ENCODE measurements at regions not wholly inside any gene's neighbourhood (a gene's known extent, or its start where the extent isn't known, plus 50 kb on each side); places are given as distances from the start of the nearest gene placed in this dataset.

DNA sequence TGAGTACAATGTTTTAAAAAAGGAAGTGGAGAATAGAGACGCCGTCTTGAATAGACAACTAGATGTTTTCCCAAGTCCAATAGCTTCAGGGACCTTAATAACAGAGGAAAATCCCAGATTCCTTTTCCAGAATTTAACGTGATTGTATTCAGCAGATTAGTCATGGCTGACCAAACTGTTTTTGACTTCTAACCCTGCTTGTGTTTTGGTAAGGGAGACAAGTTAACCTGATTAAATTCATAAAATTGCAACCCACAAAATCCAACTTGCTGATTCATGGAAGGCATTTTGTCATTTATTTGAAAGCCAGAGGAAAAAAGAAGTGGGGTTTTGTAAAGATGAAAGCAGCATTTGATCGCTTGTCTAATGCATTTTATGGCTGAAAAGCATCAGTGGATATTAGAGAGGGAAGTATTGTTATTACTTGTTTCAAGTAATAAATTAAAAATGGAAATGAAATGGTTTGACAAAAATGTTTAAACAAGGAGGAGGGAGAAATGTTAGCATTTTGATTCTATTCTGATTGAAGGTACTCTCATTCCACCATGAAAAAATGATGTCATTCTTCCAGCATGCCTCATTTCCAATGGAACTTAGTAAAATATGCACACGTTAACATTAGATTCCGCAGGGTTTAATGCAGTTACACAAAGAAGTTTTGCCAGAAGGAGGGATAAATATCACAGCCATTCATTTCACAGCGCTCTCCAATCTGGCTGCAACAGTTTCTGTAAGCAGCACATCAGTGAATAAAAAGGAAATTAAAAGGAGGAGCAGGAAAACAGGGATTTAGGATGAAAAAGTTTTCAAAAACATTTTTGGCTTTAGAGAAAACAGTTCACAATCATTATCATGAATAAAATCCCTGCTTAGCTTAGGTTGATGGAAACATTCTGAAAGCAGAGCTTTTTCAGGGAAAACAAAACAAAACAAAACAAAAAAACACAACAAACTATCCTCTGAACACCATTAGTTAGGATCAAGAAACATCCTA, 314.7 kb downstream of the PRR16 start:
- ATAC-seq (no peak), DNase-seq (ENCODE audit: extremely low read depth in 1 of 4, low spot score in 3 of 4) (no peak), FAIRE-seq (no peak)
- WGBS (ENCODE audit: insufficient coverage, low coverage, missing lambda C conversion rate), result 2% methylated on average over 7 of the region's 7 CpGs
- Histone ChIP-seq H3K79me2 (ENCODE audit: control insufficient read depth, insufficient read depth, low read length) (no peaks in the 10 kb centered on the region), H4K20me1 (replicated peaks; ENCODE audit: control insufficient read depth, insufficient read depth, low read length) (no peaks in the 10 kb centered on the region), H3K4me2 (ENCODE audit: insufficient read depth, low read length) (no peak overlapping the region), H2AFZ (ENCODE audit: low read depth, low read length) (no peak overlapping the region), H3K9ac (ENCODE audit: insufficient read depth in 1 of 2, low read depth in 2 of 2, low read length in 2 of 2) (no peak overlapping the region), H3K36me3 (ENCODE audit: control insufficient read depth, insufficient read depth, low read length) (no peaks in the 10 kb centered on the region), H3K9me1 (ENCODE audit: control insufficient read depth, insufficient read depth, low read length) (no peaks in the 10 kb centered on the region), H3K4me1 (replicated peaks in 1 of 2; ENCODE audit: control insufficient read depth in 2 of 2, insufficient read depth in 2 of 2, low read length in 2 of 2) (no peaks in the 10 kb centered on the region), H3K27ac (ENCODE audit: extremely low read depth, low read depth, low read length) (no peak overlapping the region), H3K4me3 (no peak overlapping the region), H3K9me3 (replicated peaks; ENCODE audit: control insufficient read depth, insufficient read depth, low read depth, low read length) (no peaks in the 10 kb centered on the region), H3K27me3 (ENCODE audit: control insufficient read depth in 2 of 2, insufficient read depth in 2 of 2, low read length in 2 of 2) (no peaks in the 10 kb centered on the region)
- ChIA-PET CTCF (ENCODE audit: low intra/inter-chr PET ratio) (no interaction called here), POLR2A (no interaction called here)
- BruUV-seq (replicated peaks), result no TSS peak
- in situ Hi-C loops (cut with MboI) (no loop called here), intact Hi-C loops (cut with micrococcal nuclease) (no loop called here)
- TF ChIP-seq SMARCA4 (IDR thresholded peaks at IDR 0.05), result no peak
- no peak for TF ChIP-seq ZNF592 (IDR thresholded peaks at IDR 0.05)
- TF ChIP-seq E2F4 (CRISPR knock-in tag; IDR thresholded peaks at IDR 0.05; ENCODE audit: low read depth), result no peak
- no peak for TF ChIP-seq COPS2 (conservative IDR thresholded peaks at IDR 0.05)
- no peak for TF ChIP-seq SOX6 (IDR thresholded peaks at IDR 0.05)

All from K562 (cell line).